OCI-LY7 (cell line): ENCODE measurements at regions not wholly inside any gene's neighbourhood (a gene's known extent, or its start where the extent isn't known, plus 50 kb on each side); places are given as distances from the start of the nearest gene placed in this dataset.

Experiments
- EZH2phosphoT487 ChIP-seq: fragments of 200-600 bp; sonication (generic); IDR thresholded peaks from 2 replicates; pipeline ENCODE4 v1.6.1; 2018; ENCODE audit warnings: low read depth, borderline replicate concordance, mild to moderate bottlenecking, mixed run types, antibody characterized with exemption, low read length, moderate library complexity, mixed read lengths
- TF ChIP-seq, protein P1 (sequence below): fragments of 200-600 bp; sonication (generic); conservative IDR thresholded peaks from 2 replicates; pipeline ENCODE4 v1.5.1; 2014; ENCODE audit warnings: mild to moderate bottlenecking, antibody characterized with exemption, low read length, moderate library complexity, mixed read lengths

DNA sequence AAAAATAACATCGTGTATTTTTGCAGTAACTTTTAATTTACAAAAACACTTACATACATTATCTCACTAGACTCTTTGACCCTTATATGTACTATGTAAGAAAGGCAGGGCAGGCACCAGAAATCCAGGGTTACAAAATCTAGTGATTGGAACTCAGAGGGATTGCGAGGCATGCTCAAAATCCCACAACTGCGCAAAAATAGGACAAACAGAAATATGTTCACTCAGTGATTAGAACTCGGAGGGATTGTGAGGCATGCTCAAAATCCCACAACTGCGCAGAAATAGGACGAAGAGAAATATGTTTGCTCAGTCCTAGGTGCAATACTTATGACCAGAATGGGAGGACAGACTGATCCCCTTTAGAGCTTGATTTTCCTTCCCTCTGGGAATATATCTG is 79.2 kb upstream of the TGFBR2 start:
- TF ChIP-seq, protein P1, sequence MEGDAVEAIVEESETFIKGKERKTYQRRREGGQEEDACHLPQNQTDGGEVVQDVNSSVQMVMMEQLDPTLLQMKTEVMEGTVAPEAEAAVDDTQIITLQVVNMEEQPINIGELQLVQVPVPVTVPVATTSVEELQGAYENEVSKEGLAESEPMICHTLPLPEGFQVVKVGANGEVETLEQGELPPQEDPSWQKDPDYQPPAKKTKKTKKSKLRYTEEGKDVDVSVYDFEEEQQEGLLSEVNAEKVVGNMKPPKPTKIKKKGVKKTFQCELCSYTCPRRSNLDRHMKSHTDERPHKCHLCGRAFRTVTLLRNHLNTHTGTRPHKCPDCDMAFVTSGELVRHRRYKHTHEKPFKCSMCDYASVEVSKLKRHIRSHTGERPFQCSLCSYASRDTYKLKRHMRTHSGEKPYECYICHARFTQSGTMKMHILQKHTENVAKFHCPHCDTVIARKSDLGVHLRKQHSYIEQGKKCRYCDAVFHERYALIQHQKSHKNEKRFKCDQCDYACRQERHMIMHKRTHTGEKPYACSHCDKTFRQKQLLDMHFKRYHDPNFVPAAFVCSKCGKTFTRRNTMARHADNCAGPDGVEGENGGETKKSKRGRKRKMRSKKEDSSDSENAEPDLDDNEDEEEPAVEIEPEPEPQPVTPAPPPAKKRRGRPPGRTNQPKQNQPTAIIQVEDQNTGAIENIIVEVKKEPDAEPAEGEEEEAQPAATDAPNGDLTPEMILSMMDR: no peak
- no peak for TF ChIP-seq EZH2phosphoT487
